SK-N-SH treated with all-trans-retinoic acid at 6 μM for 48 hours (cell line): ENCODE measurements at regions not wholly inside any gene's neighbourhood (a gene's known extent, or its start where the extent isn't known, plus 50 kb on each side); places are given as distances from the start of the nearest gene placed in this dataset.

Experiments
- CSDC2 ChIP-seq: fragments of 250-450 bp; sonication (Bioruptor Pico); IDR thresholded peaks from 2 replicates; pipeline ENCODE4 v1.5.0; 2020; ENCODE audit warnings: mild to moderate bottlenecking, moderate library complexity
- ISL1 ChIP-seq: fragments of 250-450 bp; sonication (Bioruptor Pico); IDR thresholded peaks from 2 replicates; pipeline ENCODE4 v2.1.2; 2022; ENCODE audit warnings: mild to moderate bottlenecking, moderate library complexity
- OSR1 ChIP-seq: fragments of 250-450 bp; sonication (Bioruptor Pico); IDR thresholded peaks from 2 replicates; pipeline ENCODE4 v1.8.0; 2022; ENCODE audit warnings: moderate library complexity, mild to moderate bottlenecking, inconsistent platforms
- PATZ1 ChIP-seq: fragments of 250-450 bp; sonication (Bioruptor Pico); IDR thresholded peaks from 2 replicates; pipeline ENCODE4 v1.8.0; 2020; ENCODE audit warnings: mild to moderate bottlenecking, moderate library complexity, borderline replicate concordance
- RARB ChIP-seq: fragments of 250-450 bp; sonication (Bioruptor Pico); IDR thresholded peaks from 2 replicates; pipeline ENCODE4 v1.8.0; 2021; ENCODE audit warnings: mild to moderate bottlenecking, moderate library complexity
- TF ChIP-seq, protein P1 (sequence below): fragments of 250-450 bp; sonication (Bioruptor Pico); IDR thresholded peaks from 2 replicates; pipeline ENCODE4 v1.5.1; 2020; ENCODE audit warnings: low read depth, mild to moderate bottlenecking, moderate library complexity

DNA sequence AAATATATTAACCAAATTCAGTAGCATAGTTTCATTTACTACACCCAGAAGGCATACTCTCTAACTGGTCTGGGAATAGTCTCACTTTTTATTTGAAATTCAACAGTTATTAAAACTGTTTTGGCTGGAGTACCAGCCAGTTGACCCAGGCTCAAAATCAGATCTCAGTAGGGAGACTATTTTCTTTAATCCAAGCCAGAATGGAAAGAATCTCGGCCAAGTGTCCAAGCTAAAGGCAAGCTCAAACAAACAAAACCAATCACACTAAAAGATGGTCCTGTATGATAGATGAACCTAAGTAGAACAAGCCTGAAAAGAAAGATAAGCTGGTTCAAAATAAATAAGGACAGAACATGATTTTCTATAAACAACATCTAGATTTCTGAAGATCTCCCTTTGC is 259.6 kb upstream of the POM121L12 start:
- TF ChIP-seq OSR1 (CRISPR knock-in tag) = no peak
- TF ChIP-seq PATZ1 (CRISPR knock-in tag) = no peak
- TF ChIP-seq, protein P1, sequence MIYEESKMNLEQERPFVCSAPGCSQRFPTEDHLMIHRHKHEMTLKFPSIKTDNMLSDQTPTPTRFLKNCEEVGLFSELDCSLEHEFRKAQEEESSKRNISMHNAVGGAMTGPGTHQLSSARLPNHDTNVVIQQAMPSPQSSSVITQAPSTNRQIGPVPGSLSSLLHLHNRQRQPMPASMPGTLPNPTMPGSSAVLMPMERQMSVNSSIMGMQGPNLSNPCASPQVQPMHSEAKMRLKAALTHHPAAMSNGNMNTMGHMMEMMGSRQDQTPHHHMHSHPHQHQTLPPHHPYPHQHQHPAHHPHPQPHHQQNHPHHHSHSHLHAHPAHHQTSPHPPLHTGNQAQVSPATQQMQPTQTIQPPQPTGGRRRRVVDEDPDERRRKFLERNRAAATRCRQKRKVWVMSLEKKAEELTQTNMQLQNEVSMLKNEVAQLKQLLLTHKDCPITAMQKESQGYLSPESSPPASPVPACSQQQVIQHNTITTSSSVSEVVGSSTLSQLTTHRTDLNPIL (CRISPR knock-in tag) = no peak
- no peak for TF ChIP-seq RARB (CRISPR knock-in tag)
- no peak for TF ChIP-seq CSDC2
- no peak for TF ChIP-seq ISL1 (CRISPR knock-in tag)
